ENCODE measurements at regions not wholly inside any gene's neighbourhood (a gene's known extent, or its start where the extent isn't known, plus 50 kb on each side); places are given as distances from the start of the nearest gene placed in this dataset.

DNA sequence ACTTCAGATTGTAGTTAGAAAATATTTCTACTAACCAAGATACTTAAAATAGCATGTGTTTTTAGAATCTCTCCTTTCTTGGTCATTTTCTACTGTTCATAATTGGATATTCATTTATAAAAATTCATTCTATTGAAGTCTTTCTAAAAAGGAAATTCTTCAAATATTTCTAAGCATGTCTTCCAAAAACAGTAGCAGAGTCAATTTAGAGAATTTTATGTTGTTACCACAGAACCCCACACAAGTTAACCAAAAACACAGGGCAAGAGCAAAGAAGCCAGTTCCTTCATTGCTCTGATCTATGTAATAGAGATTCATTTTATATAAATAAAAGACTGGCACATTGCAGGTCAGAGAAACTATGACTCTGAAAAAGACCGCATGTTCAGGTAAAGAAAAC lies 345.1 kb upstream of the PITX2 start:
- no peak for DNase-seq

DNA sequence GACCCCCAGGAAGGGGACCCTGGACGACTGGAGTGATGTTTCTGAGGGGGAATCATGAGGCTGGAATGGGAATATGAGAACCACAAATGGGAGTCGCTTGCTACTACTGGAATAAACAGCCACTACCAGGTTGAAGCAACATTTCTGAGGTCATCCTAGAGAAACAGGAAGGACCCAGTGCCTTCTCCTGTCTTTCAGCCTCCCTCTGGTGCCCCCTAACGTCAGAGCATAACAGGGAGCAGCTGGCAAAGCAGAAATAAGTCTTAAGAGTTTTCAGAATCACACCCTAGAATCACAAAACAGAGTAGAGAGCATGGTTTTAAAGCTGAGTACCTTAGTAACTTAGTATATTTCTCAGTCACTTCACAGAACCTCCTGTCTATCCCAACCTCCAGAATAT lies 347.8 kb upstream of the PITX2 start:
- no peak for DNase-seq

DNA sequence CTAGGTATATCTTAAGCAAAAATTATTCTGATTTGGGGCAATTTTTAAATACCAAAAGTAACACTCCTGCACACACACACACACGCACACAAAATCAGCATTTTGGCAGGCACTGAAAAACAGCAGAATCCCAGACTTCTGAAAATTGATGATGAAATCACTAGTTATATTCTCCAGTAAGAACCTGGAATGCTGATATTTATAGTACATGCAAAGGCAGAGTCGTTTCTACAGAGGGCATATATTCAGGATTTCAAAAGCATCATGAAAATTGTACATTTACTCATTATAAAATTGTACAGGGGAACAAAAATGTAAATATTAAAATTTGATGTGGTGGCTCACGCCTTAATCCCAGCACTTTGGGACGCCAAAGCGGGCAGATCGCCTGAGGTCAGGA lies 352.5 kb upstream of the PITX2 start:
- no peak for DNase-seq

DNA sequence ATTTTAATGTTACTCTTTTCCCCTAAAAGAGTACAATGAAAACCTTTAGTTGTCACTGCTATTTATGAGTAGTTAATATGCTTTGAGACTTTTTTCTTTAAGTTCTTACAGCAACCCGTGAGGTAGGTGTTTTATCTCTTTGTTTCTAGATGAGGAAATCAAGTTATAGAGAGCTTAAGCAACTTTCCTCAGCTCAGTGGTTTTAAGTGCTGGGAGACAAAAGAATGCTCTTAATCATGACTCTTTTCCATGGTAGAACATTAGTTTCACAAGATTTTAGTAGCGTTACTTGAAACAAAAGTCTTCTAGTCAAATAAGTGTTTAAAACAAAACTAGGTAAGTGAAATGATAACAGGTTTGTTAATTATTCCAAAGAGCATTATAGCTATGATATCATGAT lies 354.7 kb upstream of the PITX2 start:
- no peak for DNase-seq

DNA sequence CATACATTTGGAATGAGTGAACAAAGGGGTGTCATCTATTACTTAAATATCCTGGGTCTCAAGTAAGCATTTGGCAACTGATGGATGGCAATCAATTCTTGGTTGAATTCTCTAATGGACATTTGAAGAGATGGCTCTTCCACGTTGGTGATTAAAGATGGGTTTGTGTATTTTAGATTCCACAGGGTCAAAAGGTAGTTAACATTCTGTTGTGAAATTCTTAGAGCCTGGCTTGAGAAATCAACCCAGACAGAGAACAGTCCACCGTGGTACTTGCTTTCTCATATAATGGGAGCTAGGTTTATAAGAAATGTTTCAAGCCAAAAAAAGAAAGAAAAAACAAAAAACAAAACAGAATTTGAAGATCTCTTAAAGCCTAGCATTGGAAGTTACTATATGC lies 355.9 kb upstream of the PITX2 start:
- DNase-seq, result no peak

DNA sequence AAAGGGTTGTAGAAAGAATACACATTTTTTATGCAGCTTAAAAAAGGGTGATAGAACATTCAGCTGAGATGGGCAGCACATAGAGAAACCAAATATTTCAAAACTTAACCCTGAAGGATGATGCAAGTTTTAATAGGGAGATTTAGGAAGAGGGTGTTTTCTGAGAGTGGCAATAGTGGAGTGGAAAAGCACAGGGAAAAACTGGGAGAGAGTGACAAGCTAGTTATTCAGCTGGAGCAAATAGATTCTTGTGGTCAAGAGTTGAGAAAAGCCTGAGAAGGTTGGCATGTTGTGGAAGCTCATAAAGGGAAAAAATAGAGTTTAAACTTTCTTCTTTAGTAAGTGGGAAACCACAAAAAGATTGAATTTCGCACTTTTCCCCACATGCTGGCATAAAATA lies 359.6 kb upstream of the PITX2 start:
- no peak for DNase-seq

DNA sequence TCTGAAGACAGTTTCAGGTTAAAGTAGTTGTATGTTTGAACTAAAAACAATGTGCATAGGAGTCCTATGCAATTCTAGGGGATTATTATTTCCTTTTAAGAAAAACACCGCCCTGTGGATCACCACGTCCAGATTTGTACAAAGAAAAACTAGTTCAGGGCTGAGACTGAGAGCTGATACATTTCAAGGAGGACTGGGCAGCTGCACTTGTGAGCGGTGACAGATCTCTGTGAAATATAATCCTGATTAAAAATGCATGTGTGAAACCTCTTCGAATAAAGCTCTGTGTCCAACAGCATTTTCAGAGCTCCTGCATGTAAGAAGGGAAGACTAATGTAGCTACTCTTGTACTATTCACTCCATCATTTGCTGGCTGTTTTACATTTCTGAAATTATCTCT lies 365.8 kb upstream of the PITX2 start:
- DNase-seq, result no peak

DNA sequence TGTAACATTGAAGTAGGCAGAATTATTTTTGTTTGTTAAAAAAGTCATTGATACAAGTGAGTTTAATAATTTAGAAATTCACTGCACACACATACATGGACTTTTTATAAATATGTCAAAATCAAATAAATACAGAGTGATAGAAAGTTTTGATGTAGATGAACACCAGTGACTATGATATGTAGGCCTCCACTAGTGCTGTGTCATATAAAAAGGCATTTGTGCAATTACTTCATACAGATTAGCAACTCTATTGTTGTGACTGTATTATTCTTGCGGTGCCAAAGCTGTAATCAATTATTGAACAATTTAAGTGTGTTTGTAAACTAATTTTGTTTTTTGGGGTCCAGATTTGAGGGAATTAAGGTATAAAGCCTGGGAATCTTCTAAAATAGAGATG lies 366.2 kb upstream of the PITX2 start:
- DNase-seq, result no peak

DNA sequence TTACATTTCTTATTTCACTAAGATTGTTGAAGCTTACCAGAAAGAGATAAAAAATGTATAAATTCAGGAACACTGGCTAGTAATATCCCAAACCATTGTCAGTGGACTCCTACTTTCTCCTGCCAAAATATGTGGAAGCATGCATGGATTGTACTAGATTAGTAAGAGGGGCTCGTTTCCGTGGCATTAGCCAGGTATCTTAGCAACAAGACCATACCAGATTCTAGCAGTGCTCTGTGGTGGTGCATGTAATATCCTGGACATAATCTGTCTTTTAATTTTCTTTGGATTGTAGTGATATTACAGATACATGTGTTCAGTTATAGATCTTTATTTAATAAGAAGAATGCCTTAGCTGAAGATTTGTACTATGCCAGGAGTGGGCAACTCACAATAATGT lies 371.9 kb upstream of the PITX2 start:
- DNase-seq, result no peak

DNA sequence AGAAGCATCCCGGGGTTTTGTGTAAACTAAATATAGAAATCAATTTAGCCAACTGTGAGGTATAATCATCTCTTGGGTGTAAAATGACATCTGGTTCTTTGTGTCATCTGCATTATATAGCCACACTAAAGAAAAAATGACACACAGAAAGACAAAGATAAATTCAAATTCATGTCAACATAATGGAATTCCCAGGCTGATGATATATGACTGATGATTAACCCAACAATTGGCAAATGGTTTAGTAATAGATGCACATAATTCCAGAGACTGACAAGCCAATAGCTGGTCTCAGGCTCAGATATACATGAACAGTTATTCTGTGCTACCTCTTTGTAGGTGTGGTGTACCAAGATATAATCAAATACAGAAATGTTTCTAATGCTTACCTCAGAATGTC lies 375.4 kb upstream of the PITX2 start:
- DNase-seq, result no peak

DNA sequence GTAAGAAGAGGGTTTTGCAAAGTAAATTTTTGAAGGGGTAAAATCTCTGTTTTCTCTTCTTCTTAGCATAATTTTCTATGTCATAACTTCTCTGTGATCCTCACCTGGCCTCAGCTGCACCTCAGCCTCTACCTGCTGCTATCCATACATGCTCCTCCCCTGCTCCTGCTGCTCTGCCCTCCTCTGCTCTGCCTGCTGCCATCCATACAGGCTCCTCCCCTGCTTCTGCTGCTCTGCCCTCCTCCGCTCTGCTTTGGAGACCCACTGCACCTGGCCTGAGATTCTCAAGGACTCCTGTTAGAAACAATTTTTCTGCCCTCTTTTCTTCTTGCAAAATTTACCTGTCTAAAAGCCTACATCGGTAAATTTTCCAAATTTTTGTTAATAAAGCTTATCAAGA lies 388.6 kb upstream of the PITX2 start:
- DNase-seq, result no peak

DNA sequence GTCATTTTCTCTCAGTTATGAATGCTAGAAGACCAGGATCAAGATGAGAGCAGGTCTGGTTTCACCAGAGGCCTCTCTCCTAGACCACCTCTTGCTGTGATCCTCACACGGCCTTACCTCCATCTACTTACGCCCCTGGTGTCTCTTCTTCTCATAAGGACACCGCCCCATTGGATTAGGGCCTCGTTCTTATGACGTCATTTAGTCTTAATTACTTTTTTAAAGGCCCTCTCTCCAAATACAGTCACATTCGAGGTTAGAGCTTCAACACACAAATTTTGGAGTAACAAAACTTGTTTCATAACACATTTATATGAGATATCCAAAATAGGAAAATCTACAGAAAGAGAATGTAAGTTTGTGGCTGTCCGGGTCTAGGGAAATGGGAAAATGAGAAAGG lies 391.0 kb upstream of the PITX2 start:
- DNase-seq, result no peak

DNA sequence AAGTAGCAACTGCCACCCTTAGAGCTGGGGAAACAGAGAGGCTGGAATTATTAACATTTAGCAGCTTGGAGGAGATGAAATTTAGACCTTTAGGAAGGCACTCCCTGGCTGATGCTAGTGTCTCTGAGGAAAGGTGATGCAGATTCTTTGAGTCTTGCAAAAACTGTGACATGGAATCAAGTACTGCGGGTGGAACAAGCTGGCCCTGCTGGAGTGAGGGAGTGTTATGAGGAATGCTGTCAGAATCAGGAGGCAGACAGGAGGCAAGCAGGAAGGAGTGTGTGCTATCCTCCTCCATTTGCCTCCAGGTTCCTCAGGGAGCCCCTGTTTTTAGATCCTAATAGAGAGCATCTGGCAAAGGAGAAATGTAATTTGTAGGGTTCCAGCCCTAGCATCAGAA lies 391.7 kb upstream of the PITX2 start:
- no peak for DNase-seq

DNA sequence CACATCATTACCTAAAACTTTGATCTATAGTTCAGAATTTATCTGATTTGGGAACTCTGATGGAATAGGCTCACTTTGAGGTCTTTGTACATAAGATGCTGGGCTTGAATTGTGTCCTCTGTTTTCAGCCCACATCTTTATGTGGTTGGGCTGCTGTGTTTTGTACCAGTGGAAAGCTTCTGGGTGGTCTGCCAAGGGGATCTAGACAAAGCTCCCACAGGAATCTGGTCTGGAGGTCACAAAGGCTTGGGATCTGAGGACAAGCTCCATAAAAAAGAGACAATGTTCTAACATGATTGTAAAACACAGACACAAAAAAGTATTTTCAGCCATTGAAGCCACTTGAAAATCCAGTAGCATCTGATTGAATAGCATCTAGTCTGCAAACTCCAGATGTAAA lies 393.5 kb upstream of the PITX2 start:
- DNase-seq, result no peak

DNA sequence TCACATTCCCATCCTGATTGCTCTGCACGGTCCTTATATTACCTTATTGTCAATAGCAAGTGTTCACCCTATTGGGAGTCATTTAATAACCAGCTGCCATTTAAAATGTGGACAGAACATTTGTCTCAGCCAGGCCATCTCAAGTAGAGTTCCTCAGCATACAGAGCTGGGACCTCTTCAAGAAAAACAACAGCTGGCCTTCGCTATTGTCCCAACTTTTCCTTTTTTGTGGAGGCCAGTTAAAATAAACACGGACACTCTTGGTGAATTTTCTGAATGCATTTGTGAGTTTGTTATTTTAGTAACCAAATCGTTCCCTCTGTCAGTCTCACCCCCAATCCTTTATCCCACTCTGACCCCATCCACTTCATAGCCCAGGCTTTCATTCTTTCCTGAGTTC lies 395.3 kb upstream of the PITX2 start:
- no peak for DNase-seq

DNA sequence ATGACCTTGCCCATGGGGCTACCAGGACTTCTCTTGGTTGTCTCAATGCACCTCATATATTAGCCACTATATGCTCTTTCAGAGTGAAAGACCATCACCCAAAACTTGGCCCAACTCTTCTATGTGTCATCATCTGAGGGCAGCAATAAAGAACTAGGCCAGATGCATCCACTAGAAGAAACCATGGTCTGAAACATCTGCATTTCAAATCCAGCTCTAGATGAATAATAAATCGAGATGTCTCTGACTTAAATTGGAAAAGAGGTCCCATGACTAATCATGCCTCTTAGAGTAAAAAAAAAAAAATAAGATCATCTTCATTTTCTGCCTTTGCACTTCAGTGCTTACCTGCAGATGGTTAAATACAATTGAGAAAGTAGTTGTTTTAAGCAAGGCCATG lies 397.6 kb upstream of the PITX2 start:
- no peak for DNase-seq

DNA sequence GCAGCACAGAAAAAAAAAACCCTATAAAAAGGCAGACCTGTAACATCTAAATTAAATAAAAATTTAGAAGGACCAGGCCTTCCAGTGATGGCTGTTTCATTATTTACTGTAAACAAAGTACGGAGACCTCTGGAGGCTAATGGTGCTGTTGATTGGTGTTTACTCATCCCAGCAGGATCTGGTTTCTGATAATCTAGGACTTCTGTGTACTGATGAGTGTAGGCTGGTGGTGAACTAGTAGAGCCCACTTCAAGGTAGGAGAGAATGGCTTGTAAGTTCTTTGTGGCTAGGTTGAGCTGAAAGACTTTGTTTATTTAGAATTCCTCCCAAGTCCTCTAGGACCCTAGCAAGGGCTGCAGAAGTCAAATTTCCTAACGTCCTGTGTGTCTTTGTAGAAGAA lies 398.1 kb upstream of the PITX2 start:
- no peak for DNase-seq

DNA sequence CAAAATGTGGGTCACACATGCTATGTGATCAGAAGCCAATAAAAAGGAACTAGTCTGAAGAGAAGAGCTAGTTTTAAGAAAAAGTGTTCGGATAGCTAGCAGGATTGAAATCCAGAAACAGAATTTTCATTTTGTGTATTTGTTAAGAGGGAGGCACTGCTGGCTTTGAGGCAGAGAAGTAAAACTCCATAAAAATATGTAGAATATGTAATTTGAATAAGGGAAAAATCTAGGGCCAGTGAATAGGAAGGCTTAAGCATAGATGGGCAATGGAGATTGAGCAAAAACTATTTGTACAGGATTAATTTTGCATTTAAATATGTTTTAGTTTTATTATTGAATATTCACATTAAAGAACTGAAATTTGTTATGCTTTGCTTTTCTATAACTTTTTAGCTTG lies 399.9 kb upstream of the PITX2 start:
- no peak for DNase-seq

DNA sequence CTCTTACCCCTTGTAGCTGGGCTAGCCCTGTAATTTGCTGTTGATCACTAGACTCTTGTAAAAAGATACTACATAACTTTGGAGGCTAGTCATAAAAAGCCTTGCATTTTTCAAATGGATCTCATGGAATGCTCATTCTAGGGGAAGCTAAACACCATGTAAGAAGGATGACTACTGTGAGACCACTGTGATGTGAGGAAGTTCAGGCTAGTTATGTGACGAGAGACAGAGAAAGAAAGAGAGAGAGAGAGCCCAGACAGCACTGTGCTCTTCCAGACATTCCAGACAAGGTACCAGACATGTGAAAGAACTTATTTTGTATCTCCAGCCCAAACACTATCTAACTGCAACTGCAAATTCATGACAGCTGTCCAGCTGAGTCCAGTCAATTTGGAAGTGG lies 404.6 kb upstream of the PITX2 start:
- DNase-seq, result no peak

DNA sequence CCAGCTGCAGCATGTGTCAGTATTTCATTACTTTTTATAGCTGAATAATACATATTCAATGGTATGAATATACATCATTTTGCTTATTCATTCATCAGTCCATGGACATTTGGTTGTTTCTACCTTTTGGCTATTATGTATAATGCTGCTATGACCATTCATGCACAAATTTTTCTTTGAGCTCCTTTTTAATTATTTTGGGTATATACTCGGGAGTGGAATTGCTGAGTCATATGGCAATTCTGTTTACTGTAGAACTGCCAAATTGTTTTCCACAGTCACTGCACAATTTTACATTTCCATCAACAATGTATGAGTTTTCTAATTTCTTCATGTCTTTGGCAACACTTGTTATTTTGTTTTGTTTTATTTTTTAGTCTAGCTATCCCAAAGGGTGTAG lies 405.9 kb upstream of the PITX2 start:
- no peak for DNase-seq

DNA sequence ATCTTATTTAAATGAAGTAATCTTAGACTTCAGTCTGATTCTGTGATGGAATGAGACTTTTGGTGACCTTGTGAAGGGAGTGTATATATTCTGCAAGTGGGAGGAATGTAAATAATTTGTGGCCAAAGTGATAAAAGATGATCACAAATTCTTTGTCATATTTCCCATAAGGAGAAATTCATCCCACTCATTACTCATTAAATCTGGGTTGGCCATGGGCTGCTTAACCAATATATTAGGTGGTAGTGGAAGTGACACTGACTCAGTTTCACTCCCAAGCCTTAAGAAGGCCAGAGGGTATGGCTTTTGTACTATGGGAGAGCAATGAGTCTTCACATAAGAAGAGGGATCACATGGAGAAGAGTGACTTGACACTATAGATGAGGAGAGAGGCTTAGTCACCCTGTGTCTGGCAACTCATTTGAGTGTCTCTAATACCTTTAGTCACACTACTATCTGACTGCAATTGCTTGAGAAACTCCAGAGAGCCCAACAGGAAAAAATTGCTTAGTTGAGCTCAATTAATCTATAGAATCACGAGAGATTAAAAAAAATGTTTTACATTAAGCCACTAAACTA lies 408.2 kb upstream of the PITX2 start:
- no peak for DNase-seq

DNA sequence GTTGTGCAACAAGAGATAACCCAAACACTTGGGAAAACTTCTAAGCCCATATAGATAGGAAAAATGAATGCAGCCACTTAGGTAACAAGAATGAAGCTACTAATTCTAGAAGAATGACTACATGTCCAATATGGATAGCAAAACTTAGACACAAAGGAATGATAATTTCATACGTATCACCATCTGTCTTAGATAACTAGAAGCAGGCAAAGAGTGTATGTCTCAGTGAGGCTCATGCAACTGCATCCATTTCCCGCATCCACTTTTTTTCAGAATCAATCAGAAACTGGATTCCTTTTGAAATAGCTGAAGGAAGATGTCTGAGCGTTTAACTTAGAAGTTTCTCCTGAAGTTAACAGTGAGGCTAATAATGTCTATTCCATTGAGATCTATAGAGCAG lies 408.7 kb upstream of the PITX2 start:
- no peak for DNase-seq

DNA sequence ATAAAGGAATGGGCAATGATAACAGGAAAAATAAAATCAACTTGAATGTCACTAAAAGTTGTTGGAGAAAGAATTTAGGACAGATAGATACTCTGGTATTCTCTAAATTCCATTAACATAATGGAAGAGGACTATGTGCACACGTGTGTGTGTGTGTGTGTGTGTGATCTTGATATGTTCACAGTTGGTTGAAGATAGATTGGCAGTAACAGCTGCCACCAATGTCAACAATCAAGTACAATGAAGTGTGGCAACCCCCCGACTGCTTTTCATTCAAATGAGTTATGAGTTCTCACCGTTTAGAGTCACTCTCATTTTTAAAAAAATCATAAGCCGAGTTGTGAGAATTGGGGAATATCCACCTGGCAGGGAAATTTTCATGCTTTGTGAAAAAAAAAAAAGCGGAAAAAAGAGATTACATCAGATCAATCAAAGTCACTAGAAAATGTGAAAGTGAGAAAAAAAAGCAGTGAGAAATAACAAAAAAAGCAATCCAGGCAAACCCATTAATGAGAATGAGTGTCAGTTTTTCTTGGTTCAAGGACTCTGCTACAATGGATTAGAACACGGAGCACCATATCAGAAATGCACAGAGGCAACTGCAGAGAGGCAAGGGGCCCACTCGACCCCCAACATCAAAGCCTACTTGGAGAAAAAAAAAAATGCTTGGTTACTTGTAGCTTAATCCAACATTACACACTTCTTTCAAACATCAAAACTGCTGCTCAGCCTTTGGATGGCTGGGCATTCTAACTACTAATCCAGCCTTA lies 414.9 kb upstream of the PITX2 start:
- no peak for DNase-seq

DNA sequence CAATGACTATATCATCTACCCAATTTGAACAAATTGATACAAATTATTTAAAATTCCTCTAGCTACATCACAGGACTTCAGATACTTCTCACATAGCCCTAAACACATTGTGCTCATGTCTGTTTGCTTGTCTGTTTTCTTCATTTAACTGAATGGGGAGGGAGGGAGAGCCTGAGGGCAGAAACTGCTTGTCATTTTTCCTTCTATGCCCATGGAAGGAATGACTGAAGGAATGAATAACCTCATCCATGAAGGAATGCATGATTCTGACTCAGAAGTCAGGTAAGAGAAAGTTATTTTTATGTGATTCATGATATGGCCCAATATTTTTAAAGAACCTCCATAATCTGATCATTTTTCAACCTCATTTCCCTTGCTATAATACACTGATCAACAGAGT lies 418.0 kb upstream of the PITX2 start:
- DNase-seq, result no peak

DNA sequence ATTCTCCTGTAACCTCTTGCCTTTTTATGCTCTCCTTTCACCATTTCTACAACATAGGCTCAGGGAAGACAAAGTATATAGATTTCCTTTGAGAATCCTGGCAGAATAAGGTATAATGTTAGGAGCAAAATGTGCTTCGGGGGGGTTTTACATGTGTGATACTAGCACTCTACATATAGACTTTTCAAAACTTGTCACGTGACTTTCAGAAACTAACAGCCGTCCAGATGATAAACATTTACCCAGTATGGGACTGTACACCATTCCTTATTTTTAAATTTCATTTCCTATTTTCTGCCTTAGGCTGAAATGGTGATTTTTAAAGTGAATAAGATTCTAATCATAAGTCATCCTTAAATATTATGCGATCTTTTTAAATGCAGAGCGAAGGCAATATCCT lies 420.4 kb upstream of the PITX2 start:
- DNase-seq, result no peak
